Gastroesophageal sphincter (tissue), 4 donors: ENCODE measurements at regions not wholly inside any gene's neighbourhood (a gene's known extent, or its start where the extent isn't known, plus 50 kb on each side); places are given as distances from the start of the nearest gene placed in this dataset.

Source experiments
- ATAC-seq: fragments of 150-250 bp; one replicate; pipeline ENCODE4 v1.9.1; 2016; ENCODE audit warnings: mild to moderate bottlenecking, moderate library complexity
- H3K27ac ChIP-seq, 4 donors: fragments of 200-600 bp; sonication (generic) in 3 of 4; 1 replicate in 3 of 4; 2 replicates in 1 of 4; pipeline ENCODE4 v1.5.1; 2016 to 2019
- H3K27me3 ChIP-seq: fragments of 200-600 bp; sonication (generic); one replicate; pipeline ENCODE4 v1.5.1; 2019
- H3K36me3 ChIP-seq, 2 donors: fragments of 200-600 bp; sonication (generic); one replicate each; pipeline ENCODE4 v1.5.1; 2019; ENCODE audit warnings: control low read depth in 1 of 2
- H3K4me1 ChIP-seq, 3 donors: fragments of 200-600 bp; sonication (generic); 1 replicate in 2 of 3; 2 replicates in 1 of 3; pipeline ENCODE4 v1.5.1; 2016 to 2019; ENCODE audit warnings: control low read depth in 2 of 3
- H3K4me3 ChIP-seq, 2 donors: fragments of 200-600 bp; sonication (generic); one replicate each; pipeline ENCODE4 v1.5.1; 2019; ENCODE audit warnings: mild to moderate bottlenecking in 1 of 2, moderate library complexity in 1 of 2
- H3K9me3 ChIP-seq, 3 donors: fragments of 200-600 bp; sonication (generic); one replicate each; pipeline ENCODE4 v1.5.1; 2017 to 2019; ENCODE audit warnings: control low read depth in 2 of 3
- CTCF ChIP-seq, 4 experiments: fragments of 200-600 bp in 2 of 4; fragments of 450-650 bp in 2 of 4; sonication (generic) in 1 of 4; IDR thresholded peaks; one replicate each; pipeline ENCODE4 v1.5.1; 2017 to 2019; ENCODE audit warnings: antibody characterized with exemption in 4 of 4, mild to moderate bottlenecking in 2 of 4, moderate library complexity in 2 of 4
- EP300 ChIP-seq: sonication (generic); formaldehyde crosslinking; IDR thresholded peaks from one replicate; pipeline ENCODE4 v1.6.1; 2017; ENCODE audit warnings: antibody characterized with exemption, mild to moderate bottlenecking
- POLR2A ChIP-seq, 2 donors: fragments of 450-650 bp; IDR thresholded peaks; one replicate each; pipeline ENCODE4 v1.6.1; 2017; ENCODE audit warnings: antibody characterized with exemption in 2 of 2, mild to moderate bottlenecking in 2 of 2, moderate library complexity in 1 of 2
- POLR2AphosphoS5 ChIP-seq: sonication (generic); formaldehyde crosslinking; IDR thresholded peaks from one replicate; pipeline ENCODE4 v1.6.1; 2017; ENCODE audit warnings: antibody characterized with exemption
- WGBS, 2 donors: methylation state at CpG; one replicate each; pipeline ENCODE4 v1.1.5; 2018; ENCODE audit warnings: low coverage in 1 of 2; 5-methylcytosine and 5-hydroxymethylcytosine counted together
- small RNA-seq, 4 donors: library from RNA; depleted of rRNA; stranded (forward); fragments of <200 nt; gene quantifications; one replicate each; pipeline ENCODE3, GENCODE V24; 2016

DNA sequence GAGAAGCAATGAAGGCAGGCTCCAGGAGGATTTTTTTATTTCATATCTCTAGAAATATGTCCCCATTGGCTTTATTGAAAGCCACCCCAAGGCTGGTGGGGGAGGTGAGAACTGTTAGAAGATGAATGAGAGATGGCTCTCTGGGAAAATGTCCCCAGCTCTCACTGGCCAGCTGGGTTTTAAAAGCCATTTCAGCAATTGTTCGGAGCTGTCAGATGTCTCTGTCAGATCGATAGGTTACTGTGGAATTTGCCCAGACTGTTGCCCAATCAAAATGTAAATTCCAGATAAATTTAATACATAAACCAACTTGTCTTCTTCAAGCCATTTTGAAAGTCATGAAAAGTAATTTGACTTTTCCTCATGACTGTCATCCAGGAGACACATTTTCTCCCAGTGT, 67.0 kb upstream of the BRINP1 start:
- Histone ChIP-seq H3K27me3 (no peaks in the 10 kb centered on the region), H3K9me3 (no peaks in the 10 kb centered on the region), H3K4me3 (no peak overlapping the region), H3K4me1 (no peaks in the 10 kb centered on the region), H3K27ac (no peak overlapping the region), H3K36me3 (no peaks in the 10 kb centered on the region)
- 83 to 88% methylated on average over 2 of the region's 2 CpGs for WGBS, 2 donors
- no peak for ATAC-seq
- no peak for TF ChIP-seq POLR2A (IDR thresholded peaks at IDR 0.05)

GRCh38 chr9:119435076-119435475, 65.8 kb upstream of the BRINP1 start:
- no peak overlapping the region for H3K4me3 ChIP-seq
- no peaks in the 10 kb centered on the region for H3K36me3 ChIP-seq
- 62 to 80% methylated on average over 1 of the region's 1 CpG for WGBS, 2 donors
- no peaks in the 10 kb centered on the region for H3K27me3 ChIP-seq
- ATAC-seq: no peak
- H3K9me3 ChIP-seq: no peaks in the 10 kb centered on the region
- H3K27ac ChIP-seq: no peak overlapping the region
- TF ChIP-seq EP300: no peak
- no peak for TF ChIP-seq POLR2AphosphoS5
- TF ChIP-seq CTCF (IDR thresholded peaks at IDR 0.05): no peak
- no peak for TF ChIP-seq POLR2A (IDR thresholded peaks at IDR 0.05)
- H3K4me1 ChIP-seq: no peaks in the 10 kb centered on the region

GRCh38 chr9:119432428-119432827, 63.2 kb upstream of the BRINP1 start:
- Histone ChIP-seq H3K4me3 (no peak overlapping the region), H3K27me3 (no peaks in the 10 kb centered on the region), H3K36me3 (no peaks in the 10 kb centered on the region), H3K27ac (no peak overlapping the region), H3K9me3 (peaks cover 0 to 5% (median 0%) of the 10 kb centered on the region in 3 donors), H3K4me1 (no peaks in the 10 kb centered on the region)
- TF ChIP-seq CTCF (IDR thresholded peaks at IDR 0.05): no peak
- no peak for TF ChIP-seq EP300
- TF ChIP-seq POLR2A (IDR thresholded peaks at IDR 0.05): no peak
- WGBS, 2 donors: 63 to 66% methylated on average over 2 of the region's 2 CpGs
- no peak for ATAC-seq

DNA sequence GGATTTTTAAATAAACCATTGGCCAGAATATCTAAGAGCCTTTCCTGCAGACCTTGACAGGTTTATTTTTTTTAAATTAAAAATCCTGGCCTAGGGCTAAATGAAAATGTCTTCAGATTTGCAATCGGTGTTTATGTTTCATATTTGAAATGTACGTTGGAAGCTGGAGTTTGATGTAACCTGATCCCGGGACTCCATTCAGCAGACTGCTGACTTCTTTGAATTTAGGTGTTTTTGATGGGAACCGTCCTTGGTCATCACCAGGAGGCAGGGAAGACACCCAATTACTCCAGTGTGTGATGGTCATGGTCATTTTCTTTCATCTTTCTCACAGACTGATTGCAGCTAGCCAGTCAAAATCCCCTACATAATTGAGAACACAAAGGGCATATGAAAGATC, 60.1 kb upstream of the BRINP1 start:
- TF ChIP-seq POLR2AphosphoS5 (no peak), EP300 (no peak), CTCF (IDR thresholded peaks at IDR 0.05) (no peak), POLR2A (IDR thresholded peaks at IDR 0.05) (no peak)
- Histone ChIP-seq H3K27ac (no peak overlapping the region), H3K9me3 (peaks cover 0 to 13% (median 0%) of the 10 kb centered on the region in 3 donors), H3K27me3 (no peaks in the 10 kb centered on the region), H3K4me3 (no peak overlapping the region), H3K4me1 (no peaks in the 10 kb centered on the region), H3K36me3 (no peaks in the 10 kb centered on the region)
- ATAC-seq: no peak
- 40 to 49% methylated on average over 3 to 4 of the region's 4 CpGs for WGBS, 2 donors

DNA sequence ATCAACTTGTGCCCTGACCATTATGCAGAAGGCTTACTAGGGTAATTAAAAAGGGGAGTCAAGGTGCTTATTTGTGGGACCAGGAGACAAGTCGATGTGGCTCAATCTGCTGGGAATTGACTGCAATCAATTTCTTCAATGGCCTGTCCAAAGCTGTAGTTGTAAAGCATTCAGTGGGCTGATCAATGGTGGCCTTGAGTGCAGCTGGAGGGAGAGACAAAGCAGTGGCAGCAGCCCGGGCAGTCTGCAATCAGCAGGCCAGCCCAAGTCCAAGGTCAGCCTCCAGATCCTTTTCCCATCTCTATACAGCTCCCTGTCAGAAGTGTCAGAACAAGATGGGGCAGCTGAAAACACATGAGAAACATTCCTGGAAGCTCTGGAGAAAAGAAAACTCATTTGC, 51.0 kb upstream of the BRINP1 start:
- no peak for ATAC-seq
- H3K9me3 ChIP-seq: no peaks in the 10 kb centered on the region
- WGBS, 2 donors: 56 to 86% methylated on average over 1 to 2 of the region's 2 CpGs

More for the DNA sequence above, 51.0 kb upstream of the BRINP1 start:
- Histone ChIP-seq H3K27ac (no peak overlapping the region), H3K4me1 (no peaks in the 10 kb centered on the region), H3K27me3 (no peaks in the 10 kb centered on the region), H3K4me3 (no peak overlapping the region), H3K36me3 (no peaks in the 10 kb centered on the region)
- no peak for TF ChIP-seq CTCF (IDR thresholded peaks at IDR 0.05)
- no peak for TF ChIP-seq POLR2AphosphoS5
- TF ChIP-seq EP300: no peak
- no peak for TF ChIP-seq POLR2A (IDR thresholded peaks at IDR 0.05)

Small RNA genes in the stretch of these regions (small RNA-seq; reads per million reads assigned to genes)
- gene MIR147A: 0 reads per million in 4 donors
